ENCODE measurements at regions not wholly inside any gene's neighbourhood (a gene's known extent, or its start where the extent isn't known, plus 50 kb on each side); places are given as distances from the start of the nearest gene placed in this dataset.
A peak's percentile ranks its signal among the peaks of the same experiment; 100 is the strongest.

GRCh38 chr14:55893705-55894104 lies 224.5 kb upstream of the PELI2 start:
- no peak for TF ChIP-seq CTCF (IDR thresholded peaks at IDR 0.05; ENCODE audit: low read depth, low read length)
- no peak for DNase-seq (ENCODE audit: extremely low read depth, low read depth)

- no peak for TF ChIP-seq CTCF (IDR thresholded peaks at IDR 0.05; ENCODE audit: low read depth, low read length)
- DNase-seq (ENCODE audit: extremely low read depth, low read depth), result no peak
These were observed 221.2 kb upstream of the PELI2 start for GRCh38 chr14:55897031-55897430.

DNA sequence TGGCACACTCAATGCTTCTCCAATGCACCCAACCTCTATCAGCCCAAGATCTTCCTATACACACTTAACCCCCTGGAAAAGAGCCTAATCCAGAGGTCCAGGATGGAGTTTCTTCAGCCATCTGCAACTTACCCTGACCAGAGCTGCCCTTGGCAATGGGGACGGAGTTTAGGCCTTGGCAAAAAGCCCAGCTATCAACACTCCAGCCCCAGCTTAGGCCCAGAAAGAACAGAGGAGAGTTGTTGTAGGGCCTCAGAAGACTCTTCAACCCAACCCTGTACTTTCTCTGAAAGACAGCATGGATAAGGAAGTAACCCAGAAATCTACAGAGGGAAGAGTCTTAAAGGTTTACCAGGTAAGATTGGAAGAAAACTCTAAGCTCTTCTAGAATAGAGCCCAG lies 219.3 kb upstream of the PELI2 start:
- TF ChIP-seq CTCF (IDR thresholded peaks at IDR 0.05; ENCODE audit: low read depth, low read length), result no peak

GRCh38 chr14:55899531-55899930 lies 218.7 kb upstream of the PELI2 start:
- TF ChIP-seq CTCF (IDR thresholded peaks at IDR 0.05; ENCODE audit: low read depth, low read length), result no peak
- DNase-seq (ENCODE audit: extremely low read depth, low read depth), result peak; percentile 57

More for the DNA sequence above, 219.3 kb upstream of the PELI2 start:
- no peak for DNase-seq (ENCODE audit: extremely low read depth, low read depth)

GRCh38 chr14:55900749-55901148 lies 217.5 kb upstream of the PELI2 start:
- no peak for TF ChIP-seq CTCF (IDR thresholded peaks at IDR 0.05; ENCODE audit: low read depth, low read length)
- DNase-seq (ENCODE audit: extremely low read depth, low read depth), result no peak

GRCh38 chr14:55901291-55901690 lies 216.9 kb upstream of the PELI2 start:
- DNase-seq (ENCODE audit: extremely low read depth, low read depth), result no peak
- no peak for TF ChIP-seq CTCF (IDR thresholded peaks at IDR 0.05; ENCODE audit: low read depth, low read length)

- no peak for DNase-seq (ENCODE audit: extremely low read depth, low read depth)
- TF ChIP-seq CTCF (IDR thresholded peaks at IDR 0.05; ENCODE audit: low read depth, low read length), result no peak
These were observed 216.0 kb upstream of the PELI2 start for GRCh38 chr14:55902241-55902640.
